ENCODE measurements at regions not wholly inside any gene's neighbourhood (a gene's known extent, or its start where the extent isn't known, plus 50 kb on each side); places are given as distances from the start of the nearest gene placed in this dataset.

GRCh38 chr6:147088861-147089260 is 115.4 kb upstream of the STXBP5 start:
- TF ChIP-seq POLR2AphosphoS5 (IDR thresholded peaks at IDR 0.05; ENCODE audit: low read depth) (no peak), SPI1 (IDR thresholded peaks at IDR 0.05; ENCODE audit: borderline replicate concordance, low read depth) (no peak)
- TF ChIP-seq, protein P1, sequence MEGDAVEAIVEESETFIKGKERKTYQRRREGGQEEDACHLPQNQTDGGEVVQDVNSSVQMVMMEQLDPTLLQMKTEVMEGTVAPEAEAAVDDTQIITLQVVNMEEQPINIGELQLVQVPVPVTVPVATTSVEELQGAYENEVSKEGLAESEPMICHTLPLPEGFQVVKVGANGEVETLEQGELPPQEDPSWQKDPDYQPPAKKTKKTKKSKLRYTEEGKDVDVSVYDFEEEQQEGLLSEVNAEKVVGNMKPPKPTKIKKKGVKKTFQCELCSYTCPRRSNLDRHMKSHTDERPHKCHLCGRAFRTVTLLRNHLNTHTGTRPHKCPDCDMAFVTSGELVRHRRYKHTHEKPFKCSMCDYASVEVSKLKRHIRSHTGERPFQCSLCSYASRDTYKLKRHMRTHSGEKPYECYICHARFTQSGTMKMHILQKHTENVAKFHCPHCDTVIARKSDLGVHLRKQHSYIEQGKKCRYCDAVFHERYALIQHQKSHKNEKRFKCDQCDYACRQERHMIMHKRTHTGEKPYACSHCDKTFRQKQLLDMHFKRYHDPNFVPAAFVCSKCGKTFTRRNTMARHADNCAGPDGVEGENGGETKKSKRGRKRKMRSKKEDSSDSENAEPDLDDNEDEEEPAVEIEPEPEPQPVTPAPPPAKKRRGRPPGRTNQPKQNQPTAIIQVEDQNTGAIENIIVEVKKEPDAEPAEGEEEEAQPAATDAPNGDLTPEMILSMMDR (IDR thresholded peaks at IDR 0.05; ENCODE audit: insufficient read depth, low read length): no peak
- TF ChIP-seq, protein P2, sequence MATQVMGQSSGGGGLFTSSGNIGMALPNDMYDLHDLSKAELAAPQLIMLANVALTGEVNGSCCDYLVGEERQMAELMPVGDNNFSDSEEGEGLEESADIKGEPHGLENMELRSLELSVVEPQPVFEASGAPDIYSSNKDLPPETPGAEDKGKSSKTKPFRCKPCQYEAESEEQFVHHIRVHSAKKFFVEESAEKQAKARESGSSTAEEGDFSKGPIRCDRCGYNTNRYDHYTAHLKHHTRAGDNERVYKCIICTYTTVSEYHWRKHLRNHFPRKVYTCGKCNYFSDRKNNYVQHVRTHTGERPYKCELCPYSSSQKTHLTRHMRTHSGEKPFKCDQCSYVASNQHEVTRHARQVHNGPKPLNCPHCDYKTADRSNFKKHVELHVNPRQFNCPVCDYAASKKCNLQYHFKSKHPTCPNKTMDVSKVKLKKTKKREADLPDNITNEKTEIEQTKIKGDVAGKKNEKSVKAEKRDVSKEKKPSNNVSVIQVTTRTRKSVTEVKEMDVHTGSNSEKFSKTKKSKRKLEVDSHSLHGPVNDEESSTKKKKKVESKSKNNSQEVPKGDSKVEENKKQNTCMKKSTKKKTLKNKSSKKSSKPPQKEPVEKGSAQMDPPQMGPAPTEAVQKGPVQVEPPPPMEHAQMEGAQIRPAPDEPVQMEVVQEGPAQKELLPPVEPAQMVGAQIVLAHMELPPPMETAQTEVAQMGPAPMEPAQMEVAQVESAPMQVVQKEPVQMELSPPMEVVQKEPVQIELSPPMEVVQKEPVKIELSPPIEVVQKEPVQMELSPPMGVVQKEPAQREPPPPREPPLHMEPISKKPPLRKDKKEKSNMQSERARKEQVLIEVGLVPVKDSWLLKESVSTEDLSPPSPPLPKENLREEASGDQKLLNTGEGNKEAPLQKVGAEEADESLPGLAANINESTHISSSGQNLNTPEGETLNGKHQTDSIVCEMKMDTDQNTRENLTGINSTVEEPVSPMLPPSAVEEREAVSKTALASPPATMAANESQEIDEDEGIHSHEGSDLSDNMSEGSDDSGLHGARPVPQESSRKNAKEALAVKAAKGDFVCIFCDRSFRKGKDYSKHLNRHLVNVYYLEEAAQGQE (IDR thresholded peaks at IDR 0.05; ENCODE audit: insufficient replicate concordance, low read depth): no peak
